HG03521 (cell line): ENCODE measurements at regions not wholly inside any gene's neighbourhood (a gene's known extent, or its start where the extent isn't known, plus 50 kb on each side); places are given as distances from the start of the nearest gene placed in this dataset.
"Not testable (repeated sequence)": the region's sequence is repeated elsewhere in the genome, so short reads cannot be mapped to it uniquely, and the experiment has no call there.

Experiments used
- ATAC-seq: cut with Tn5 transposase; IDR thresholded peaks from one replicate; pipeline ENCODE4 v1.9.1; 2021; ENCODE audit warnings: mild to moderate bottlenecking, moderate library complexity; ENCODE audit not compliant: unreplicated experiment

GRCh38 chr14:40762177-40762576 is 844.5 kb upstream of the LRFN5 start:
- no peak for ATAC-seq

- no peak for ATAC-seq
Observed at GRCh38 chr14:40760704-40761103, 846.0 kb upstream of the LRFN5 start.

- ATAC-seq = no peak
Observed at GRCh38 chr14:40758076-40758475, 848.6 kb upstream of the LRFN5 start.

GRCh38 chr14:40757376-40757950 is 849.2 kb upstream of the LRFN5 start:
- no peak for ATAC-seq

GRCh38 chr14:40733206-40733605 is 873.5 kb upstream of the LRFN5 start:
- ATAC-seq = no peak

GRCh38 chr14:40727107-40727506 is 879.6 kb upstream of the LRFN5 start:
- no peak for ATAC-seq

GRCh38 chr14:40713387-40713786 is 893.3 kb upstream of the LRFN5 start:
- no peak for ATAC-seq

GRCh38 chr14:40697231-40697630 is 909.4 kb upstream of the LRFN5 start:
- no peak for ATAC-seq

GRCh38 chr14:40694023-40694422 is 912.7 kb upstream of the LRFN5 start:
- ATAC-seq = no peak

- ATAC-seq = no peak
Observed at GRCh38 chr14:40691066-40691465, 915.6 kb upstream of the LRFN5 start.

GRCh38 chr14:40685764-40686163 is 920.9 kb upstream of the LRFN5 start:
- no peak for ATAC-seq

GRCh38 chr14:40684328-40684727 is 922.3 kb upstream of the LRFN5 start:
- ATAC-seq = no peak

GRCh38 chr14:40682131-40682913 is 924.4 kb upstream of the LRFN5 start:
- no peak for ATAC-seq

GRCh38 chr14:40679256-40679655 is 927.4 kb upstream of the LRFN5 start:
- ATAC-seq = no peak

GRCh38 chr14:40677206-40677605 is 929.5 kb upstream of the LRFN5 start:
- not testable (repeated sequence) for ATAC-seq

GRCh38 chr14:40674502-40674901 is 932.2 kb upstream of the LRFN5 start:
- ATAC-seq = no peak

- ATAC-seq = no peak
Observed at GRCh38 chr14:40656311-40656710, 950.4 kb upstream of the LRFN5 start.

- no peak for ATAC-seq
Observed at GRCh38 chr14:40652089-40652691, 954.5 kb upstream of the LRFN5 start.

GRCh38 chr14:40630471-40630870 is 976.2 kb upstream of the LRFN5 start:
- ATAC-seq = no peak

GRCh38 chr14:40629551-40630137 is 977.0 kb upstream of the LRFN5 start:
- ATAC-seq = not testable (repeated sequence)

- ATAC-seq = no peak
Observed at GRCh38 chr14:40629144-40629543, 977.5 kb upstream of the LRFN5 start.

- ATAC-seq = no peak
Observed at GRCh38 chr14:40623643-40624042, 983.0 kb upstream of the LRFN5 start.
